ENCODE measurements at regions not wholly inside any gene's neighbourhood (a gene's known extent, or its start where the extent isn't known, plus 50 kb on each side); places are given as distances from the start of the nearest gene placed in this dataset.
"Not testable (repeated sequence)": the region's sequence is repeated elsewhere in the genome, so short reads cannot be mapped to it uniquely, and the experiment has no call there.

GRCh38 chr20:12093057-12093796, 175.5 kb downstream of the BTBD3 start:
- DNase-seq (ENCODE audit: extremely low spot score), result no peak
- POLR2A ChIA-PET, result no interaction called here
- no peak for TF ChIP-seq NFRKB (IDR thresholded peaks at IDR 0.05)
- no peak for TF ChIP-seq L3MBTL2 (conservative IDR thresholded peaks at IDR 0.05)
- no peak for TF ChIP-seq CTBP1 (IDR thresholded peaks at IDR 0.05; ENCODE audit: borderline replicate concordance)
- no peak for TF ChIP-seq FOXM1 (IDR thresholded peaks at IDR 0.05; ENCODE audit: borderline replicate concordance)
- no peak for TF ChIP-seq ELF4 (IDR thresholded peaks at IDR 0.05)
- no peak for TF ChIP-seq PKNOX1 (IDR thresholded peaks at IDR 0.05)
- TF ChIP-seq LEF1 (IDR thresholded peaks at IDR 0.05; ENCODE audit: borderline replicate concordance), result no peak
- no peak for TF ChIP-seq SP1 (IDR thresholded peaks at IDR 0.05)
- TF ChIP-seq SUZ12 (IDR thresholded peaks at IDR 0.05), result no peak
- no peak for TF ChIP-seq ZNF384 (IDR thresholded peaks at IDR 0.05)
- CTCF ChIA-PET, result interaction anchor here (0.6 kb wide), 1 partner anchor 26 kb away, joined by 3 read pairs; no protein-coding TSS in a partner anchor

GRCh38 chr20:12093797-12094190, 176.1 kb downstream of the BTBD3 start:
- POLR2A ChIA-PET; DNase-seq (ENCODE audit: extremely low spot score); CTCF ChIA-PET: not testable (repeated sequence)

GRCh38 chr20:12095180-12095920, 177.7 kb downstream of the BTBD3 start:
- ChIA-PET POLR2A (no interaction called here), CTCF (no interaction called here)
- no peak for TF ChIP-seq CTBP1 (IDR thresholded peaks at IDR 0.05; ENCODE audit: borderline replicate concordance)
- TF ChIP-seq L3MBTL2 (conservative IDR thresholded peaks at IDR 0.05), result no peak
- TF ChIP-seq ZNF384 (IDR thresholded peaks at IDR 0.05), result no peak
- TF ChIP-seq ELF4 (IDR thresholded peaks at IDR 0.05), result no peak
- TF ChIP-seq ARNT (IDR thresholded peaks at IDR 0.05), result no peak
- no peak for TF ChIP-seq PKNOX1 (IDR thresholded peaks at IDR 0.05)
- no peak for TF ChIP-seq SP1 (IDR thresholded peaks at IDR 0.05)
- no peak for TF ChIP-seq TARDBP (IDR thresholded peaks at IDR 0.05)
- no peak for TF ChIP-seq FOXM1 (IDR thresholded peaks at IDR 0.05; ENCODE audit: borderline replicate concordance)
- TF ChIP-seq BHLHE40 (IDR thresholded peaks at IDR 0.05; ENCODE audit: borderline replicate concordance), result no peak
- DNase-seq (ENCODE audit: extremely low spot score), result no peak

GRCh38 chr20:12098421-12098820, 180.7 kb downstream of the BTBD3 start:
- TF ChIP-seq SUZ12 (IDR thresholded peaks at IDR 0.05) (no peak), ARNT (IDR thresholded peaks at IDR 0.05) (no peak), FOXM1 (IDR thresholded peaks at IDR 0.05; ENCODE audit: borderline replicate concordance) (no peak)
- DNase-seq (ENCODE audit: extremely low spot score), result no peak
- POLR2A ChIA-PET, result no interaction called here
- CTCF ChIA-PET, result no interaction called here

GRCh38 chr20:12108846-12109245, 191.2 kb downstream of the BTBD3 start:
- ChIA-PET CTCF (no interaction called here), POLR2A (no interaction called here)
- no peak for TF ChIP-seq ARNT (IDR thresholded peaks at IDR 0.05)
- TF ChIP-seq FOXK2 (IDR thresholded peaks at IDR 0.05), result no peak
- no peak for TF ChIP-seq ELF4 (IDR thresholded peaks at IDR 0.05)
- TF ChIP-seq PKNOX1 (IDR thresholded peaks at IDR 0.05), result no peak
- TF ChIP-seq FOXA1 (IDR thresholded peaks at IDR 0.05), result no peak
- TF ChIP-seq ZNF384 (IDR thresholded peaks at IDR 0.05), result no peak
- TF ChIP-seq NFRKB (IDR thresholded peaks at IDR 0.05), result no peak
- TF ChIP-seq SUZ12 (IDR thresholded peaks at IDR 0.05), result no peak
- TF ChIP-seq FOXM1 (IDR thresholded peaks at IDR 0.05; ENCODE audit: borderline replicate concordance), result no peak
- no peak for TF ChIP-seq BHLHE40 (IDR thresholded peaks at IDR 0.05; ENCODE audit: borderline replicate concordance)
- TF ChIP-seq HDGF (IDR thresholded peaks at IDR 0.05; ENCODE audit: borderline replicate concordance), result no peak
- no peak for TF ChIP-seq CTBP1 (IDR thresholded peaks at IDR 0.05; ENCODE audit: borderline replicate concordance)
- no peak for TF ChIP-seq L3MBTL2 (conservative IDR thresholded peaks at IDR 0.05)
- no peak for TF ChIP-seq TARDBP (IDR thresholded peaks at IDR 0.05)
- no peak for TF ChIP-seq SP1 (IDR thresholded peaks at IDR 0.05)
- TF ChIP-seq LEF1 (IDR thresholded peaks at IDR 0.05; ENCODE audit: borderline replicate concordance), result no peak
- no peak for DNase-seq (ENCODE audit: extremely low spot score)

GRCh38 chr20:12110274-12110673, 192.6 kb downstream of the BTBD3 start:
- DNase-seq (ENCODE audit: extremely low spot score), result no peak
- TF ChIP-seq ELF4 (IDR thresholded peaks at IDR 0.05) (no peak), L3MBTL2 (conservative IDR thresholded peaks at IDR 0.05) (no peak), PKNOX1 (IDR thresholded peaks at IDR 0.05) (no peak), ARNT (IDR thresholded peaks at IDR 0.05) (no peak), FOXA1 (IDR thresholded peaks at IDR 0.05) (no peak), FOXM1 (IDR thresholded peaks at IDR 0.05; ENCODE audit: borderline replicate concordance) (no peak), SP1 (IDR thresholded peaks at IDR 0.05) (no peak), LEF1 (IDR thresholded peaks at IDR 0.05; ENCODE audit: borderline replicate concordance) (no peak), SUZ12 (IDR thresholded peaks at IDR 0.05) (no peak), BHLHE40 (IDR thresholded peaks at IDR 0.05; ENCODE audit: borderline replicate concordance) (no peak), CTBP1 (IDR thresholded peaks at IDR 0.05; ENCODE audit: borderline replicate concordance) (no peak), HDGF (IDR thresholded peaks at IDR 0.05; ENCODE audit: borderline replicate concordance) (no peak), NFRKB (IDR thresholded peaks at IDR 0.05) (no peak), TARDBP (IDR thresholded peaks at IDR 0.05) (no peak), ZNF384 (IDR thresholded peaks at IDR 0.05) (no peak), FOXK2 (IDR thresholded peaks at IDR 0.05) (no peak)
- ChIA-PET POLR2A (no interaction called here), CTCF (no interaction called here)

Measured in HEK293T (cell line).